ENCODE measurements at regions not wholly inside any gene's neighbourhood (a gene's known extent, or its start where the extent isn't known, plus 50 kb on each side); places are given as distances from the start of the nearest gene placed in this dataset.

- Histone ChIP-seq H3K27ac (no peak overlapping the region), H3K27me3 (ENCODE audit: insufficient read depth, low read depth) (no peaks in the 10 kb centered on the region), H3K4me1 (replicated peaks; ENCODE audit: insufficient read depth) (no peaks in the 10 kb centered on the region), H4K20me1 (ENCODE audit: insufficient read depth) (no peaks in the 10 kb centered on the region), H3F3A (ENCODE audit: insufficient read depth, low read depth) (no peaks in the 10 kb centered on the region), H3K9me2 (ENCODE audit: insufficient read depth) (no peaks in the 10 kb centered on the region), H2AFZ (no peak overlapping the region), H3K9me3 (ENCODE audit: insufficient read depth, low read depth) (no peaks in the 10 kb centered on the region), H3K4me3 (no peak overlapping the region), H3K4me2 (no peak overlapping the region), H3K79me2 (ENCODE audit: low read depth) (no peaks in the 10 kb centered on the region), H3K36me3 (ENCODE audit: low read depth) (no peaks in the 10 kb centered on the region)
- no peak for DNase-seq
- intact Hi-C loops (cut with micrococcal nuclease; ENCODE audit: unreplicated experiment), result no loop called here
- ChIA-PET POLR2A (ENCODE audit: unreplicated experiment) (no interaction called here), CTCF (no interaction called here)
- BruUV-seq (replicated peaks), result no TSS peak
- TF ChIP-seq EZH2 (IDR thresholded peaks at IDR 0.05; ENCODE audit: low read depth), result no peak
- TF ChIP-seq, protein P1, sequence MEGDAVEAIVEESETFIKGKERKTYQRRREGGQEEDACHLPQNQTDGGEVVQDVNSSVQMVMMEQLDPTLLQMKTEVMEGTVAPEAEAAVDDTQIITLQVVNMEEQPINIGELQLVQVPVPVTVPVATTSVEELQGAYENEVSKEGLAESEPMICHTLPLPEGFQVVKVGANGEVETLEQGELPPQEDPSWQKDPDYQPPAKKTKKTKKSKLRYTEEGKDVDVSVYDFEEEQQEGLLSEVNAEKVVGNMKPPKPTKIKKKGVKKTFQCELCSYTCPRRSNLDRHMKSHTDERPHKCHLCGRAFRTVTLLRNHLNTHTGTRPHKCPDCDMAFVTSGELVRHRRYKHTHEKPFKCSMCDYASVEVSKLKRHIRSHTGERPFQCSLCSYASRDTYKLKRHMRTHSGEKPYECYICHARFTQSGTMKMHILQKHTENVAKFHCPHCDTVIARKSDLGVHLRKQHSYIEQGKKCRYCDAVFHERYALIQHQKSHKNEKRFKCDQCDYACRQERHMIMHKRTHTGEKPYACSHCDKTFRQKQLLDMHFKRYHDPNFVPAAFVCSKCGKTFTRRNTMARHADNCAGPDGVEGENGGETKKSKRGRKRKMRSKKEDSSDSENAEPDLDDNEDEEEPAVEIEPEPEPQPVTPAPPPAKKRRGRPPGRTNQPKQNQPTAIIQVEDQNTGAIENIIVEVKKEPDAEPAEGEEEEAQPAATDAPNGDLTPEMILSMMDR (conservative IDR thresholded peaks at IDR 0.05), result no peak
Measured at GRCh38 chr11:11016943-11017342, 159.1 kb upstream of the ZBED5 start.

- Histone ChIP-seq H3K9me2 (ENCODE audit: insufficient read depth) (no peaks in the 10 kb centered on the region), H3K4me1 (replicated peaks; ENCODE audit: insufficient read depth) (no peaks in the 10 kb centered on the region), H4K20me1 (ENCODE audit: insufficient read depth) (no peaks in the 10 kb centered on the region), H3K4me2 (no peak overlapping the region), H3K27me3 (ENCODE audit: insufficient read depth, low read depth) (no peaks in the 10 kb centered on the region), H3K9me3 (ENCODE audit: insufficient read depth, low read depth) (no peaks in the 10 kb centered on the region), H3K79me2 (ENCODE audit: low read depth) (no peaks in the 10 kb centered on the region), H3F3A (ENCODE audit: insufficient read depth, low read depth) (no peaks in the 10 kb centered on the region), H3K27ac (no peak overlapping the region), H3K4me3 (no peak overlapping the region), H2AFZ (no peak overlapping the region), H3K36me3 (ENCODE audit: low read depth) (no peaks in the 10 kb centered on the region)
- ChIA-PET POLR2A (ENCODE audit: unreplicated experiment) (no interaction called here), CTCF (interaction anchor here (0.7 to 1.1 kb wide), 2 partner anchors 11 to 22 kb away, joined by 3 to 4 read pairs; no protein-coding TSS in a partner anchor)
- DNase-seq, result no peak
- no peak for TF ChIP-seq EZH2 (IDR thresholded peaks at IDR 0.05; ENCODE audit: low read depth)
- TF ChIP-seq, protein P1 (conservative IDR thresholded peaks at IDR 0.05), result no peak
- no TSS peak for BruUV-seq (replicated peaks)
- intact Hi-C loops (cut with micrococcal nuclease; ENCODE audit: unreplicated experiment), result no loop called here
Measured at GRCh38 chr11:11016068-11016467, 158.2 kb upstream of the ZBED5 start.

DNA sequence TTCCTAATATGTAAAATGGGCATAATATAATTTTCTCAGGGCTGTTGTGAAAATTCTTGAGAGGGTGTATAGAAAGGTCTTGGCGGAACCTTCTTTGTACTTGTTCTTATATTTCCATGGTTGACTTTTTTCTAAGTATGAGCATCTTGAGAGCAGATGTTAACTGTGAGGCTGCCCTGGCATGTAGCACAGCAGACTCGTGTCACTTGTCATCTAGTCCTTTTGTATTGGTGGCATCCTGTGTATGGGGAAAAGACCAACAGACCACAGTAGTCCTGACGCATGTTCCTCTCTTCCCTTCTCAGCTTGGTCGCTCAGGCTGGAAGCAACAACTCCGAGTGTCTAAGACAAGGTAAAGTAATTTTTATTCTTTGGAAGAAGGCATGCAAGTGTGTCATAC, 153.8 kb upstream of the ZBED5 start:
- ChIA-PET CTCF (no interaction called here), POLR2A (ENCODE audit: unreplicated experiment) (no interaction called here)
- TF ChIP-seq EZH2 (IDR thresholded peaks at IDR 0.05; ENCODE audit: low read depth), result no peak
- TF ChIP-seq, protein P1 (conservative IDR thresholded peaks at IDR 0.05), result no peak
- Histone ChIP-seq H2AFZ (no peak overlapping the region), H3K27me3 (ENCODE audit: insufficient read depth, low read depth) (no peaks in the 10 kb centered on the region), H3K36me3 (ENCODE audit: low read depth) (no peaks in the 10 kb centered on the region), H3K27ac (no peak overlapping the region), H3K79me2 (ENCODE audit: low read depth) (no peaks in the 10 kb centered on the region), H3K4me2 (no peak overlapping the region), H4K20me1 (ENCODE audit: insufficient read depth) (no peaks in the 10 kb centered on the region), H3K4me3 (no peak overlapping the region), H3K4me1 (replicated peaks; ENCODE audit: insufficient read depth) (no peaks in the 10 kb centered on the region), H3F3A (ENCODE audit: insufficient read depth, low read depth) (no peaks in the 10 kb centered on the region), H3K9me3 (ENCODE audit: insufficient read depth, low read depth) (no peaks in the 10 kb centered on the region), H3K9me2 (ENCODE audit: insufficient read depth) (no peaks in the 10 kb centered on the region)
- no peak for DNase-seq
- intact Hi-C loops (cut with micrococcal nuclease; ENCODE audit: unreplicated experiment), result no loop called here
- BruUV-seq (replicated peaks), result no TSS peak
